GM21723 (cell line): ENCODE measurements at regions not wholly inside any gene's neighbourhood (a gene's known extent, or its start where the extent isn't known, plus 50 kb on each side); places are given as distances from the start of the nearest gene placed in this dataset.
A peak's percentile ranks its signal among the peaks of the same experiment; 100 is the strongest.

Experiments
- ATAC-seq: cut with Tn5 transposase; IDR thresholded peaks from one replicate; pipeline ENCODE4 v1.9.1; 2021; ENCODE audit warnings: mild to moderate bottlenecking, moderate library complexity; ENCODE audit not compliant: unreplicated experiment

DNA sequence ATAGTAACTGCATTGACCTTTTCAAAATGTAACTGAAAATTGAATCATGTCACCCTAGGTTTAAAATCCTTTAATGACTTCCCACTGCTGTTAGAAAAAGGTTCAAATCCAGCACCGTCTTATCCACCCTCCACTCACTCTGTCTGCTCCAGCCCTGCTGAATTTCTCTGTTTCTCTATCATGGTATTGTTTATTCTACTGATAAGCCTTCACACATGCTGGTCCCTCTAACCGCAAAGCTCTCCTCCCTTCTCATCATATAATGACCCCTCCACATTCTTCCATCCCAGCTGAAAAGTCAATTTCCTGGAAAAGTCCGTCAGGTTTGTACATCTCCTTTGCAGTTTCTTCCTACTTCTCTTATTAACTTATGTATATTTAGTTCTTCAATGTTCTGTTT, 389.2 kb upstream of the F9 start:
- ATAC-seq, result no peak

DNA sequence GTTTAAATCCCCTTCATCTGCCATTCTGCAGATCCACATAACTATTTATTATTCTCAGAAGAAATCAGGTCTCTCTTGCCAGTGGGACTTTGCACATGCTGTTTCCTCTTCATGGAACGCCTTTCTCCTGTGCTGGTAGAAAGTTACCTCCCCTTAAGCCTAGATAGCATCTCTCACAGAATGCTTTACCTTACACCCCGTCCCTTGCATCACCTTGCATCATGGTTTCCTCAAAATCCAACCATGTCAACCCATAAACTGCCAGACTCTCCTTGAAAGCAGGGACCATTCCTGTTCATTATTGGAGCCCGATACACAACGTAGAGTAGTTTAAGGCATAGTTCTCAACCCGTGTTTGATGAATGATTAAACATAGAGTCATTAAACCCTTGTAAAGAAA, 396.2 kb upstream of the F9 start:
- no peak for ATAC-seq

DNA sequence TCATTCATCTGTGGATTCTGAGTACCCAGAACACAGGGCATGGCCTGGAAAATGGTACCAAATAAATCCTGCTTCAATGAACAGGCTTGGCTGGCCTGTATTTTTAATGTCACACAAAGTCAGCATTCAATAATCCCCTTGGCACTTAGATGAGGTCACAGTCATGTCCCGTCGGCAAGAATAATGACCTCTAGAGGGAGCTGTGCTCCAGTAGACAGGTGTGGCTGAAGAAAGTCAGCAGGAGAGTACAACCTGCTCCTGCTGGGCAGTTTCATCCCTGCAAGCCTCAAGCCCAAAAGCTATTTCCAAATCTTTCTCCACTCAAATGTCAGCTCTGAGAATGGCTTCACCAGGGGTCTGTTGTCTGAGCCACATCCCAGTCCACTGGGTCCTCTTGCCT, 404.0 kb upstream of the F9 start:
- ATAC-seq, result peak; percentile 80

GRCh38 chrX:139125916-139126315, 404.6 kb upstream of the F9 start:
- ATAC-seq, result no peak

GRCh38 chrX:139121616-139122286, 408.8 kb upstream of the F9 start:
- ATAC-seq, result no peak

GRCh38 chrX:139120760-139121159, 409.2 kb upstream of the FGF13 start:
- ATAC-seq, result no peak

DNA sequence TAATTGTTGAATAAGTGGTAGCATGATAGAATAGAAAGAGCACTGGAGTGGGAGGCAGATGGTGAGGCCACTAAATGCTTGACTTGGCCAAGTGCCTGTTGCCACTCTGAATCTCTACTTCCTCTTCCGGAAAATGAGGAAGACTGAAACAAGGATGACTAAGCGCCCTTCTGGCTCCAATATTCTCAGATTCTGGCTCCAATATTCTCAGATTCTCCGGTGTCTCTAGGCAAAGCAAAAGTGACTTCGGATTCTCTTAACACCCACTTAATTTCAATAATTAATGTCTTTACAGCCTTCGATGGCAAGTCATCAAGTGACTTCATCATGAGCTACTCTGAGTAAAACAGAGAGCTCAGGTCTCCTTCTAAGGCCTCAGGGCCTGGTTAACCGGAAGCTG, 402.2 kb upstream of the FGF13 start:
- no peak for ATAC-seq

GRCh38 chrX:139112432-139112831, 400.9 kb upstream of the FGF13 start:
- no peak for ATAC-seq

DNA sequence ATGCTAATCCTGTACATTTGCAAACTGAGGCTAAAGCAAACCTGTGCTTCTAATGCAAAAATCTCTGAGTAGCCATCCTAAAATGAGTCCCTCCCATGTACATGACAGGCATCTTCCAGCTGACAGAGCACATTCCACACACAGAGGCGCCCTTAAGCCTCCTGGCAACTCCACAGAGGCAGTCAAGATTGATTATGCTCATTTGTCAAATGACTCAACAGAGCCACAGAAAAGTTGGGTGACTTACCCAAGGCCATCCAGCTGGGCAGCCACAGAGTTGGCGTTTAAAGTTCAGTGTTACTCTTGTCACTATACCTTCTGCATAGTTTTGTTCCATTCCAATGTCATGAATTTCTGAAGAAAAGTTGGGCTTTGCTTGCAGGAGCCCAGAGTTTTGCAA, 394.6 kb upstream of the FGF13 start:
- ATAC-seq, result no peak

DNA sequence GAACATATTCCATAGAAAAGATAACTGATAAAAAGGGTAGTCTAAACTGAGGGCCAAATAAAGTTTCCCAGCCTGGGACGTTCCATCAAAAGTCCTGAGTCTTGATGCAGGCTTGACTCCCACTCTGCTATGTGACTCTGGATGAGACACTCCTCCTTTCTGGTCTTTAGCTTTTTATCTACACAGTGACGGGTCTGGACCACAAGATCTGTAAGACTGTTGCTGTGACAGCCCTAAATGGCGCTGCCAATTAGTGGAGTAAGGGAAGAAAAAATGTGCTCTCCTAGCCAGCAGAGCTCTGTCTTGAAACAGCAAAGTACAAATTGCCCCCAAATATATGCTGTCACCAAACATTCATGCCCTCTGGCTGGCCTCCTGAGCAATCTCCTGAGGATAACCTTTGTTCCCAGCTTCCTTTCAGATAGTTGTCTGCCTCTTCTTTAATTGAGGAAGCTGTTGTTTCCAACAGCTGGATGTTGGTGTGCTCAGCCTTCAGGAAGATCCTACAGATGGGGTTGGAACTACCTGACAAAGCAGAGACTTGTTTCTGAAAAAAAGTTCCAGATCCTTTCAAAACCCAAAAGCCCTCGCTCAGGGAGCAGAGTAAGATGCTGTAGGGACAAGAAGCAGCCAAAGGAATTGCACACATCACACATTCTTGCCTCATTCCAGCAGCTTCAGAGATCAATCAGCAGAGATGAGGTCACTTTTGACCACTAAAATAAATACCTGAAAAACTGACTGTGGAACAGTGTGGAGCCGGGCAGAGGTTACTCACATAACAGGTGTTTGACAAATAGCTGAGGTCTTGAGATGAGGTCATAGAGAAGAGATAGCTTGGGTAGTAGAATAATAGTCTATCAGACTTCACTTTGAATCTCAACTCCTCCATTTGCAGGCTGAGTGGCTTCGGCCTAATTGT, 383.4 kb upstream of the FGF13 start:
- ATAC-seq, result no peak

GRCh38 chrX:139093201-139093600, 381.7 kb upstream of the FGF13 start:
- no peak for ATAC-seq

GRCh38 chrX:139091878-139092277, 380.4 kb upstream of the FGF13 start:
- no peak for ATAC-seq

DNA sequence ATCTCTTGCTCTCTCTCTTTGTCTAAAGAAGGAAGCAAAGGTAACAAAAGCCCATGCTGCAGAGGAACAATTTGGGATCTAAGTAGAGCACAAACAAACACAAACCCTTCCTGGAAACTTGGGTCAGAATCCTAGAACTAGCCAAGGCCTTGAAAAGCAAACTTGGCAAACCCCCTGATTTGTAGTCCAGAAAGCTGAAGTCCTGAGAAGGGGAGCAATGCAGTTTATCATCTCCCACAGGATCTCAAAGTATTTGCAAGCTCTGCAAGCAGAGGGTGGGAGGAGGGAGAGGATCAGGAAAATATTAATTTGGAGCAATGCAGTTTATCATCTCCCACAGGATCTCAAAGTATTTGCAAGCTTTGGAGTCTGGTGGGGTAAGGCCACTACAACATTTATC, 379.5 kb upstream of the FGF13 start:
- ATAC-seq, result no peak

DNA sequence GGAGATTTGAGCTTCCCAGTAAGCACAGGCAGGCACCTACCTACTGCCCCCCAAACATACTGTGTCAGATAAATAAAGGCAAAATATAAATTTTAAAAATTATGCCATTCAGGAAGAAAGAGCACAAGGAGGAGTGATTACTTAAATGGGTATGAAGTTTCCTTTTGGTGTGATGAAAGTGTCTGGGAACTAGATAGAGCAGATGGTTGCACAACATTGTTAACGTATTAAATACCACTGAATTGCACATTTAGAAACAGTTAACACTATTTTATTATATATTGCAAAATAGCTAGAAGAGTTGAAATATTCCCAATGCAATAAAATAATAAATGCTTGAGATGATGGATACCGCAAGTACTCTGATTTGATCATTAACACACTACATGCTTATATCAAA, 374.7 kb upstream of the FGF13 start:
- ATAC-seq, result no peak

- no peak for ATAC-seq
Observed at GRCh38 chrX:139085404-139085803, 373.9 kb upstream of the FGF13 start.

GRCh38 chrX:139083191-139083590, 371.7 kb upstream of the FGF13 start:
- ATAC-seq, result no peak

GRCh38 chrX:139081965-139082364, 370.4 kb upstream of the FGF13 start:
- ATAC-seq, result no peak

DNA sequence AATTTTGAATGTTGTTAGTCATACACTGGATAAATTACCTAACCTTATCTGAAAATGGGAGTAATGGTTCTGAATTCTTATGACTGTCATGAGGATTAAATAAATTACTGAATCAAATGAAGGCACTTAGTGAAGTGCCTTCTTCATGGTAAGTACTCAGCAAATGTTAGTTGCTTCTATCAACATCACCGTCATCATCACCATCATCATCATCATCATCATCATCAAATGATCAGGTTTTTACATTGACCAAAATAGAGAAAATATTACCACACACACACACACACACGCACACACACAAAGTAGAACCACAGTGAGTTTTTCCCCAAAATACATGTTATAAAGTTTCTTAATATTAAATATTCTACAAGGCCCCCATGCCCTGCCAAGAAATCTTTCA, 368.3 kb upstream of the FGF13 start:
- ATAC-seq, result no peak

GRCh38 chrX:139078761-139079280, 367.3 kb upstream of the FGF13 start:
- ATAC-seq, result no peak

DNA sequence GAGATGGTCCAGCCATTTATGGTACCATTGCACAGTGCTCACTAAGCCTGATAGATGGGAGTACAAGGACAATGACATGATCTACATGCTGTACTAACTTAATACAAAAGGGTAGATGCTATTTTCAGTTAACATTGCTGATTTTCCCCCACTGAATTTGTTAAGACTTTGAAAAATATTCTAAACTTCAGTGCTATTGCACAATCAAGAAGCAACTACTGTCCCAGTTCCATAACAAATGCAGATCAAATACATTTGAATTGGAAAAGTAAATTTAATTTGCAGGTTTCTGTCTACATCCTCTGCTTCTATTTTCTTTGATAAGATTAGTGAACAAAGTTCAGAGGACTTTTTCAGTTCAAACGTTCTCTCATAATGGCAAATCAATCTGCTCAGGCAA, 366.8 kb upstream of the FGF13 start:
- ATAC-seq, result no peak

GRCh38 chrX:139077281-139078250, 366.0 kb upstream of the FGF13 start:
- no peak for ATAC-seq
